Left hindlimb (tissue), 1 donor: ENCODE measurements at regions not wholly inside any gene's neighbourhood (a gene's known extent, or its start where the extent isn't known, plus 50 kb on each side); places are given as distances from the start of the nearest gene placed in this dataset.
"Not testable (repeated sequence)": the region's sequence is repeated elsewhere in the genome, so short reads cannot be mapped to it uniquely, and the experiment has no call there.

Source experiments
- DNase-seq: peaks from one replicate; pipeline ENCODE4 v3.0.0-alpha.2; 2018

DNA sequence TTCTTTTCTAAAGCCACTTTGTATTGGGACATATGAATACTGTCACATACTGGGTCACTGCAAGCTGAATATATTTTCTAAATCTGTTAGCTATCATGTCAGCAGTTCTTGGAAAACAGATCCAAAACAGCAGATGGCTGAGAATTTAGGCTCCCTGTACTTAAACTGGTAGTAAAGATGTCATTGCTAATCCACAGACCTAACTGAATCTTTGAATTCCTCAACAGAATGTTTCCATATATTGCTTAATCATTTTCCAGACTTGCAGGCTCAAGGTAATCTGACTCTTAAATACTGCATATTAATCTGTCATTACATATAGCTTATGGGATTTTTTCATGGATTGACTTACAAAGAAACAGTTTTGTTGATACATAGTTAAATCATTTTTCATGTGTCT lies 639.0 kb upstream of the KLHL1 start:
- no peak for DNase-seq

- DNase-seq: not testable (repeated sequence)
Observed at GRCh38 chr13:70746469-70746868, 638.2 kb upstream of the KLHL1 start.

GRCh38 chr13:70736622-70737317 lies 628.5 kb upstream of the KLHL1 start:
- DNase-seq: no peak

- DNase-seq: no peak
Observed at GRCh38 chr13:70732611-70733010, 624.4 kb upstream of the KLHL1 start.

DNA sequence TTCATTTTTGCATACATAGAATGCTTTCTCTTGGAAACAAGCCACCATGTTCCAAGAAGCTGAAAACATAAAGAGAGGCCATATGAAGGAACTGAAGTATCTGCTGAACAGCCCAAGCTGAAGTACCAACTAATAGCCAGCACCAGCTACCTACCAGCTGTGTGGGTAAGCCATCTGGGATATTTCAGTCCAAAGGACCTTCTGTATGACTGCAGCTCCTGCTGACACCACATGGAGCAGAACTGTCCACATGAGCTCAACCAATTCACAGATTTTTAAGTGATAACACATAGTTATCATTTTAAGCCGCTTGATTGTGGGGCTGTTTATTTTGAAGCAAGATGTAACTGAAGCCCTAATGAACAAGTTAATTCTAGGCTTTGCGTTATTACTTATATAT lies 621.1 kb upstream of the KLHL1 start:
- DNase-seq: no peak

DNA sequence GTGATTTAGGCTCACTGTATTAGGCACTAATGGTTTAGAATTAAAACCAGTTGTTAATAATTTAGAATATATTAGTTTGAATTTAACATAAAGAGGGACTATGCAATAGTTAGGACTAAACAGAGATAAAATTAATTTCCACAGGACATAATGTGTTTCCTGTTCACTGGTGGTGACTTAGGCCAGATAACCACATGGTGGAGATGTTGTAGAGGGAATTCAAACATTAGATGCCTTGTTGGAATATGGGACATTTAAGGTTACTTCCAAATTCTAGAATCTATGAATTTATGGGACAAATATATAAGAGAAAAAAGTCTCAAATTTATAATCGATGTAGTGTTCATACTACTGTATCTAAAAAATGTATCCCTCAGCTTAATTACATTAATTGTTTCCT lies 615.5 kb upstream of the KLHL1 start:
- no peak for DNase-seq

DNA sequence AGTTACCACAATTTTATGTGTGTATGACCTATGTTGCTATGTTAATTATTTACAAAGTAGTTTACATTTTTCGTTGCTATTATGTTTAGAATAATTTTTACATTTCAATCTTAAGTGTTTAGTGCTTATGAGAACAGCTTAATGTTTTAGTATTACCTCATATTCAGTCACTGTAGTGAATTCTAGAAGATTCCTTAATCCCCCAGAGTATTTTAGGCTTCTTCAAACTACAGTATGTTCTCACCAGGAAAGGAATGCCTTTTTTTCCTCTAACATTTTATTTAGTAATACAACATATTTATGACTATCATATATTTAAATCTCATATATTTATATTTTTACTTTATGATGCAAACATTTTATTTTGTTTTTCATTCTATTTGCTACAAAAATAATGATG lies 612.1 kb upstream of the KLHL1 start:
- DNase-seq: no peak

DNA sequence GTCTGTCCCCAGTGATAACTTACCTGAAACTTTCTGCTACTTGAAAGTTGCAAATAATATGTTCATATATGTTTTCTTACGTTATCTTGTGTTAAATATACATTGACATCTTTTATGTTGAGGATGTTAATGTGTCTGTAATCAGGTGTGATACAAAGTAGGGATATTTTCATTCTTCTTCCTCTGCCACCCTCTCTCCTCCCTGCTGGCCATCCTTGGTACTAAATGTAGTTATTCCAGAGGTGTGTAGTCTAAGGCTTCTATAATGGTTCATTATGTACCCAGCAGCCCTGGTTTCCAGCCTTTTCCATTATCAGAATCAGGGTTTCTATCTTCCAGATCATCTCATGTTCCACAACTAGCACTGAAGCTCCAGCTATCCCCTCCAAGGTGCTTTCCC lies 606.7 kb upstream of the KLHL1 start:
- no peak for DNase-seq

DNA sequence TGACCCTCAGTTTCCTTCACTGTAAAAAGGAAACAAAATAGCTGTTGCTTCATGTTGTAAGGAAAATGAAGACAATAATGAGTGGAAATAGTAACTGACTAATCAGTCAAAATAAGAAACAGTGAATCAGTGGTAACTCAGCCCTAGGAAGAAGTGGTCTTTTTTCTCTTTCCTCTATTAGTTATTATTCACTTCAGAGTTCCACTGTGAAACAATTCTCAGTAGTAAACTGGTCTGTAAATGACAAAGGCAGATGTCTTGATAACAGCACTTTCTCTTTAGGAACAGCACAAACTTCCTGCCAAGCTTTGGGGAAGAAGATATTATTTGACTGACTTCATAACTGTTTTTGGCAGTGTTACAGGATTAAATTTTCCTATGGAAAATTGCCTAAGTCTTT lies 600.5 kb upstream of the KLHL1 start:
- no peak for DNase-seq

DNA sequence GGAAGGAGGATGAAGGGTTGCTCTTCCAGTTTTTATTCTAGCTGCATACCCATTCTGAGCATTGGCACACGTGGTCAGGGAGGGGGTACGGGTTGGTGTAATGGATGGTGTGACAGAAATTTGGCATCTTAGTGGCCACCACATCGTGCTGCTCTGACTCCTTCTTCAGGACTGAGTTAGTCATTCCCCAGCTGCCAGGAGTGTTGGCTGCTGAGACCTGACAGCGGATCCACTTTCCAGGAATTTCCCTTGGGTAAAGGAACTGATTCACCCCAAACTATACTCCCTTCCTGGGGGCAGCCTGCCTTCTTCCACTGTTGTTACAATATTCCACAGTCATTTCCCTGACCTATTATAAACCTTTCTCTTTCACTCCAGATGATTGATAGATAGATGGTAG lies 595.5 kb upstream of the KLHL1 start:
- DNase-seq: no peak

DNA sequence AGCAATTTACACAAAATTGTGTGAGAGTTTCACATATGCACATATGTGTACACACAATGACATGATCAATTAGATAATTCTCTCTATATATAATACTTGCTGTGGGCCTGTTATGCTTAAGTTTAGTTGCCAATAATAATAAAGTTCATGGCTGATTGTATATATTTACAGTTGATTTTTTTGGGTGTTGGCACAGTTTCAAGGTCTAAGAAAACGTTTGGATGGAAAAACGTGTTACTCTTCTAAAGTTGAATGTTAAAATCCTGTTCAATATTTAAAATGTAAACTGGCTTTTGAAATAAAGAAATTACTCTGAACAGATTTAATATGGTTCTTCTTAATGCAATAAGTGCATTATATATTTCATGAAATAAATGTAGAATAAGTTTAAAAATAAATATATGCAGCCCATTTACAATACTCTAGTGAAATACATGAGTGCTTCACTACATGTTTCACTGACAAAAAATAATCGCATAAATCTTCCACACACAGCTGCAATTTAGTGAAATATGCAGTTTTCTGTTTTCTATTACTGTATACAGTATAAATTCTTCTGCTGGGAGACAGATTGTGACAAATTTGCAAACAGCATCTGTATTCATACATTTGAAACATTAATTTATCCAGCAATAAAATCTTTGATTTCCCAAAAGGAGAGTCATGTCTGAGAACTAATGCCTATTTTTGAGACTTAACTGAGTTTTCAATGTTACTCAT lies 586.9 kb upstream of the KLHL1 start:
- DNase-seq: no peak

DNA sequence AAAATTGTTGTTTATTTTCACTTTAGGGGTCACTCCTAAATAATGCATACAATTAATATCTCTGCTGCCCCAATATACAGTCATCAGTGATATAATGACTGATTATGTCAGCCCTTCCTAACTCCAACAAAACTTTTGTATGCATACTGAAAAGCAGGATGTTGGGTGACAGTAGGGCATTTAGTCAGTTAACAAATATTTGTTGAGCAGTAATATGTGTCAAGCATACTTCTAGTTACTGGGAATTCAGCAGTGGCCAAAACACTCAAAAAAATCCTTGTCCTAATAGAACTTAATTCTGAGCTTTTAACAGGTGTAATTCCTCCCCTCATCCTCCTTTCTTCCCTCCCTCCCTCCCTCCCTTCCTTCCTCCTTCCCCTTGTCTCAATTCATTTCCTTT lies 560.7 kb upstream of the KLHL1 start:
- DNase-seq: no peak

DNA sequence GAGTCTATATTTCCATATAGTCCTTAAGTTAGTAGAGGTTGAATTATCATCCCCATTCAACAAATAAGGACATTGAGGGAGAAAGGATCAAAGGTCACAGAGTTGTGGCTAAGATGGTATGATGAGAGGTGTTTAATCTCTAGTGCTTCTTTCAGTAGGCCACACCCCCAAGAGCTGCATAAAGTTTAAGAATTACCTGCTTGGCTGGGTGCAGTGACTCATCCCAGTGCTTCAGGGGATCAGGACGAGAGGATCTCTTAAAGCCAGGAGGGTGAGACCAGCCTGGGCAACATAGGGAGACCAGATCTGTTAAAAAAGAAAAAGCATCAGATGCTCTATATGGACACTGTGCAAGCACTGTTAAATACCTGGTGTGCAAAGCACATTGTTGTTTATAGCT lies 560.0 kb upstream of the KLHL1 start:
- DNase-seq: no peak

- DNase-seq: no peak
Observed at GRCh38 chr13:70666883-70667556, 558.8 kb upstream of the KLHL1 start.

DNA sequence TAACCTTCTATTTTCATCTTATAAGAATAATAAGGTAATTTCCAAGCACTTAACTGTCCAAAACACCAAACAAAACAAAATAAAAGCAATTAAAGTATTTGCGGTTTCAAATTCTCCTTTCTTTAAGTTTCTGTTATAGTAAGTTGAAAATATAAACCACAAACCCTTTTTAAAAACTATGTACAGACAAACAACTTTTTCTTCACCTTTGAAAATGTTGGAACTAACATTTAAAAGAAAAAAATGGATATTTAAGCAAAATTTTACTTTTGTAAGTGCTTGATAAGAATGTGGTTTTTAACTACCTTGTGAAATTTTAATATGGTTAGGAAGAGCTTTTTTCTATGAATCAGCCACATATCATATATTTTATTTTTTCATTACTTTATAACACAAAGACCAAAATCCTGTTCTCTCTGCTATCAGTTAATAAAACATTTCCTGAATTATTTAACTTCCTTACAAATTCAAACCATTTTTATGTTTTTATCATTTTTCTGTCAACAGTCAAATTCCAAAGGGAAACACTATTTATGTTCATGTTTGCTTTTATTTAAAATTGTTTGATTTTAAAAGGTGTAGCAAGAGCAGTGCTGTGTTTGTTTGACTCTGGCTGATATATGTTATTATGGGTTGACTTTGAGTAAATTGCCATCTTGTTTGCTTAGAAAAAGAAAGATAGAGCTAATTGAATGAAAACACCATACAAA lies 554.1 kb upstream of the KLHL1 start:
- no peak for DNase-seq

- DNase-seq: no peak
Observed at GRCh38 chr13:70644052-70644451, 535.8 kb upstream of the KLHL1 start.

DNA sequence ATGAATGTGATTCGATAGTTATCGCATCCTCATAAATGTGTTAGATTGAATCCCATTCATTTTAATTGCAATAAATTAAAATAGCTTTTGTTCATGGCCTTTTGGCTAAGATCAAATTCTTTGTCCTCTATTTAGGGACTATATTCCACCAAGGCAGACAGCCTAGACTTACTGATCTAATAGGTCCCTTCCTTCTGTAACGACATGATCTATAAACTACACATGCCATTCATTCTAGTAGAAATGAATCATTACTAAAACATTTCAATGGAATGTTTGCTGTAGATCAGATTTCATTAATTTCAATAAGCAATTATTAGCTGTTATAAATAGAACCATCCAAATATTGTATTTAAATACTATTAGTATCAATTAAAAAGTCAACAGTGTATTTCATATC lies 526.6 kb upstream of the KLHL1 start:
- DNase-seq: no peak

GRCh38 chr13:70630247-70630646 lies 522.0 kb upstream of the KLHL1 start:
- DNase-seq: no peak

GRCh38 chr13:70623239-70623638 lies 515.0 kb upstream of the KLHL1 start:
- no peak for DNase-seq

- no peak for DNase-seq
Observed at GRCh38 chr13:70622796-70623195, 514.5 kb upstream of the KLHL1 start.

GRCh38 chr13:70619936-70620335 lies 511.7 kb upstream of the KLHL1 start:
- no peak for DNase-seq

DNA sequence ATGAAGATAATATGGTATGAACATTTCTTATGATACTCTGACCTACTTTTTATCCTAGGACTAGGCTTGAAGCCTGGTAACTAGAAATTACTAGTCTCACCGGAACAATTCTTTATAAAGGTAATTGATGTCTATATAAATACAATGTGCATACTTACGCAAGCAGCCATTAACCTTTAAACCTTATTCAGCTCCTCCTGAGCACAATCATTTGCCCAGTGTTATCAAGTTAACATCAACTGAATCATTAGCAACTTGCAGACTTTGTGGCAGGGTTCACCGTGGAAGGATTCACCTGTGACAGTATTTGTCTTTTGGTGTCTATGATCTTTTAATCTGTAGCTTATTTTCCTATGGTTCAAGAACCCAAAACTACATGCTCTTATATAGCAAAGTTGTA lies 508.6 kb upstream of the KLHL1 start:
- DNase-seq: no peak

DNA sequence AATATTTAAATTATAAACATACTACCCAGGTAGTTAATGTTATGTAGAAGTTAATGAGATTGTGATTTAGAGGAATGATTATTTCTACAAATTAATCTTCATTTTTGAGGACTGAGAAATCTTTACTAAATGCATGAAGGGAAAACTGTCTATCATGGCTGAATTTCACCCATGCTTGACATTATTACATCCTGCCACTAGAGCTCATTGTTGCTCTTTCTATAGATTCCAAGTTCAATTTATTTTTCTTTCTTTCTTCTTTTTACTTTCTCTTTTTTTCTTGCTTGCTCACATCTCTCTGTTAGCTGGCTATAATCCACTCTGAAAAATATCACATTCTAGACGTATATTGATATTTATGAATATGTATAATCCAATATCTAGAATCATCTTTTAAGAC lies 505.0 kb upstream of the KLHL1 start:
- no peak for DNase-seq

DNA sequence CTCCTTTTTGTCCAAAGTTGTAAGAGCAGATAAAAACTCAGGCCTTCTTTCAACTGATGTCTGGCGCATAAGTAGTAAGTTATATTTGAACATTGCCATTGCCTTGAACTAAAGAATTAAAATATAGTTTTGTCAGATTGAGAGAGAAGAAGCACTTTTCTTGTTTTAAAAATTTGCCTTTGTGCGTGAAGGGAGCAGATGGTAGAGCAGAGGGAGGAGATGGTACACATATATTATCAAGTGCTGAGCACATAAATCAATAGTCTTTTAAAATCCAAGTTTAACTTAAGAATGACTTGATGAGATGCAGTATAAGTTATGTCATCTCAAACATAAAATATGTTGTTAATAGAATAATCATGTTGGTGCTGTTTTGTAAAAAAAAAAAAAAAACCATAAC lies 504.6 kb upstream of the KLHL1 start:
- DNase-seq: no peak
